CD14-positive monocyte (primary cell): ENCODE measurements at regions not wholly inside any gene's neighbourhood (a gene's known extent, or its start where the extent isn't known, plus 50 kb on each side); places are given as distances from the start of the nearest gene placed in this dataset.
A peak's percentile ranks its signal among the peaks of the same experiment; 100 is the strongest.

Source experiments
- DNase-seq, 3 donors: peaks; one replicate each; pipeline ENCODE4 v3.0.0-alpha.2; 2011 to 2022
- H2AFZ ChIP-seq: 2 replicates; pipeline ENCODE4 v1.6.0; 2012; ENCODE audit warnings: mild to moderate bottlenecking, low read depth, low read length, inconsistent platforms; ENCODE audit not compliant: insufficient read depth, poor library complexity, severe bottlenecking
- H3K27ac ChIP-seq, 2 donors: 1 replicate in 1 of 2; 2 replicates in 1 of 2; pipeline ENCODE4 v1.5.1; 2012 to 2013; ENCODE audit warnings: low read length in 2 of 2, control low read depth in 1 of 2, inconsistent platforms in 1 of 2, low read depth in 1 of 2, mild to moderate bottlenecking in 1 of 2
- H3K27me3 ChIP-seq, 2 donors: one replicate each; pipeline versions ENCODE4 v1.6.0 to v1.6.1; 2011 to 2013; ENCODE audit warnings: low read length in 2 of 2; ENCODE audit not compliant: control insufficient read depth in 2 of 2, insufficient read depth in 2 of 2
- H3K36me3 ChIP-seq, 2 donors: replicated peaks in 1 of 2; 1 replicate in 1 of 2; 2 replicates in 1 of 2; pipeline versions ENCODE4 v1.5.1 to v1.6.1; 2012 to 2013; ENCODE audit warnings: low read length in 2 of 2, control low read depth in 1 of 2, inconsistent platforms in 1 of 2, mild to moderate bottlenecking in 1 of 2; ENCODE audit not compliant: insufficient read depth in 2 of 2, control insufficient read depth in 1 of 2
- H3K4me1 ChIP-seq, 2 donors: 1 replicate in 1 of 2; 2 replicates in 1 of 2; pipeline versions ENCODE4 v1.5.1 to v1.6.1; 2012 to 2013; ENCODE audit warnings: low read length in 2 of 2, control low read depth in 1 of 2, inconsistent platforms in 1 of 2, mild to moderate bottlenecking in 1 of 2, moderate library complexity in 1 of 2; ENCODE audit not compliant: insufficient read depth in 2 of 2, control insufficient read depth in 1 of 2
- H3K4me2 ChIP-seq: replicated peaks from 2 replicates; pipeline ENCODE3; 2012; ENCODE audit warnings: low read length, moderate library complexity, mild to moderate bottlenecking; ENCODE audit not compliant: poor library complexity, severe bottlenecking; ENCODE audit errors: extremely low read depth
- H3K4me3 ChIP-seq, 3 experiments: fragments of 200-600 bp in 1 of 3; sonication (generic) in 1 of 3; replicated peaks in 1 of 3; 1 replicate in 2 of 3; 2 replicates in 1 of 3; pipeline ENCODE4 v1.5.1; 2011 to 2013; ENCODE audit warnings: low read length in 3 of 3, mild to moderate bottlenecking in 3 of 3, control low read depth in 2 of 3, low read depth in 2 of 3, inconsistent platforms in 1 of 3, moderate library complexity in 1 of 3
- H3K79me2 ChIP-seq: 2 replicates; pipeline ENCODE4 v1.6.0; 2012; ENCODE audit warnings: mild to moderate bottlenecking, control low read depth, inconsistent platforms, low read length, moderate library complexity; ENCODE audit not compliant: insufficient read depth
- H3K9ac ChIP-seq: 2 replicates; pipeline ENCODE4 v1.6.0; 2017; ENCODE audit warnings: low read length, mild to moderate bottlenecking; ENCODE audit not compliant: insufficient read depth, poor library complexity, severe bottlenecking
- H3K9me3 ChIP-seq, 2 donors: replicated peaks in 1 of 2; 1 replicate in 1 of 2; 2 replicates in 1 of 2; pipeline versions ENCODE4 v1.5.1 to v1.6.1; 2012 to 2013; ENCODE audit warnings: low read length in 2 of 2, control low read depth in 1 of 2; ENCODE audit not compliant: control insufficient read depth in 1 of 2, insufficient read depth in 1 of 2
- H4K20me1 ChIP-seq: 2 replicates; pipeline ENCODE4 v1.6.0; 2012; ENCODE audit warnings: mild to moderate bottlenecking, low read length, control low read depth, moderate library complexity; ENCODE audit not compliant: insufficient read depth
- H3K27ac Mint-ChIP-seq, 7 donors: one replicate each; pipeline ENCODE4 v1.8.0; 2020; ENCODE audit warnings: mild to moderate bottlenecking in 7 of 7, mixed read lengths in 7 of 7, moderate library complexity in 6 of 7, inconsistent platforms in 2 of 7
- H3K27me3 Mint-ChIP-seq, 3 donors: one replicate each; pipeline ENCODE4 v1.8.0; 2021 to 2022; ENCODE audit warnings: low read depth in 3 of 3, mild to moderate bottlenecking in 3 of 3, mixed read lengths in 3 of 3, moderate library complexity in 3 of 3, inconsistent platforms in 1 of 3
- H3K36me3 Mint-ChIP-seq, 2 donors: one replicate each; pipeline ENCODE4 v1.8.0; 2020; ENCODE audit warnings: mixed read lengths in 2 of 2, inconsistent platforms in 1 of 2, mild to moderate bottlenecking in 1 of 2
- H3K4me1 Mint-ChIP-seq: one replicate; pipeline ENCODE4 v1.8.0; 2020; ENCODE audit warnings: mild to moderate bottlenecking, mixed read lengths
- H3K4me3 Mint-ChIP-seq, 2 donors: one replicate each; pipeline ENCODE4 v1.8.0; 2020; ENCODE audit warnings: mild to moderate bottlenecking in 2 of 2, mixed read lengths in 2 of 2, moderate library complexity in 1 of 2
- H3K9me3 Mint-ChIP-seq, 7 donors: one replicate each; pipeline ENCODE4 v1.8.0; 2020 to 2022; ENCODE audit warnings: mixed read lengths in 7 of 7, mild to moderate bottlenecking in 6 of 7, moderate library complexity in 6 of 7, inconsistent platforms in 2 of 7
- CTCF ChIP-seq: fragments of 200-600 bp; IDR thresholded peaks from one replicate; pipeline ENCODE4 v1.8.0; 2022; ENCODE audit warnings: antibody characterized with exemption, mild to moderate bottlenecking
- WGBS: methylation state at CpG from one replicate; pipeline ENCODE4 v1.1.5; 2013; ENCODE audit warnings: missing lambda C conversion rate; ENCODE audit not compliant: insufficient coverage; 5-methylcytosine and 5-hydroxymethylcytosine counted together
- intact Hi-C, 2 donors: fragments of 100-400 bp; cut with micrococcal nuclease; formaldehyde crosslinking; loops; one replicate each; pipeline versions ENCODE4 v1.15.0 to v1.15.1; 2023

DNA sequence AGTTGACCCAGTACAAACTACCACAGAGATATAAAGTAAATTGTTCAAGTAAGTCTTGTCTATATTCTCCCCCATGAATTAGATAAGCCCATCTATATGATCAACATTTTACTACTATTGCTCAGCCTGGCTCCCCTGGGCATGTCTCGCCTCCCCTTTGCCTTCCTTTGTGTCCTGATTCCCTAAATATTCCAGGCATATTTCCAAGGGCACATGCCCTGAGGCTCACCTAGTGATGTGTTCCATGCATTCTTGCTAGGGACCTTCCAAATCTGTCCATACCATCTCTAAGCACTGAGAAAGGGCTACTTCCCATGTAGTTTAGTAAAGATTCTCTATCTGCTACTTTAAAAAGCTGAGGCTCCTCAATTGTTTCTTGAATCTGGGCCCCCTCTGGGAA, 163.1 kb upstream of the ADRA1D start:
- H3K9me3 ChIP-seq, result no peaks in the 10 kb centered on the region
- Mint-ChIP-seq H3K27me3 (peaks cover 0 to 4% (median 1%) of the 10 kb centered on the region in 3 donors), H3K4me1 (peaks cover 40% of the 10 kb centered on the region), H3K27ac (no peak overlapping the region), H3K36me3 (peaks cover 0 to 3% of the 10 kb centered on the region in 2 donors), H3K9me3 (peaks cover 0 to 2% (median 0%) of the 10 kb centered on the region in 7 donors), H3K4me3 (no peak overlapping the region)
- 86% methylated on average over 1 of the region's 1 CpG for WGBS
- intact Hi-C loops, result loop anchor here in 1 of 2 donors (10.0 kb wide), 1 partner anchor 87 kb away; no protein-coding TSS in a partner anchor
- DNase-seq, result no peak
- H3K36me3 ChIP-seq, result no peaks in the 10 kb centered on the region
- H3K27me3 ChIP-seq, result no peaks in the 10 kb centered on the region
- H3K79me2 ChIP-seq, result no peaks in the 10 kb centered on the region
- H3K4me3 ChIP-seq, result no peak overlapping the region
- no peak overlapping the region for H2AFZ ChIP-seq
- no peak overlapping the region for H3K4me2 ChIP-seq
- no peak for TF ChIP-seq CTCF
- peaks cover 33 to 39% of the 10 kb centered on the region in 2 donors for H3K4me1 ChIP-seq
- no peaks in the 10 kb centered on the region for H4K20me1 ChIP-seq
- H3K9ac ChIP-seq, result no peak overlapping the region
- no peak overlapping the region for H3K27ac ChIP-seq

DNA sequence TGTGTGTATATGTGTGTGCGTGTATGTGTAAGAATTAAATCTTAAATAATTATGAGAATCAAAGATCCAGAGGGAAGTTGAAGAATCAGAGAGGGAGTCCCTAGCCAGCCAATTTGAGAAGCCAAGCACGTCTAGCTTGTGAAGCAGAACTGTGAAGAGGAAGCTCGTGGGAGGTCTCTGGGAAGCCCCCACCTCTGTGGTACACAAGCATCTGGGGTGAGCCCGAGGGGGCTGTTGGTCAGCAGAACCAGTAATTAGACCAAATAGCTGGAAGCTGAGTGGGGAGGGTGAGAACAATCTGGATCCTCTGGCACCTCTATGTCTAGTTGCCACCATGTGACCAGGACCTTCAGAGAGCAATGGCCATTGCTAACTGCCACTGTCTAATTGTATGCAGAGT, 162.7 kb upstream of the ADRA1D start:
- H3K36me3 Mint-ChIP-seq, result peaks cover 0 to 3% of the 10 kb centered on the region in 2 donors
- Histone ChIP-seq H3K27me3 (no peaks in the 10 kb centered on the region), H3K79me2 (no peaks in the 10 kb centered on the region), H3K4me1 (peaks cover 32 to 35% of the 10 kb centered on the region in 2 donors), H4K20me1 (no peaks in the 10 kb centered on the region), H3K9me3 (no peaks in the 10 kb centered on the region), H2AFZ (no peak overlapping the region), H3K36me3 (no peaks in the 10 kb centered on the region), H3K9ac (no peak overlapping the region), H3K4me3 (no peak overlapping the region), H3K4me2 (no peak overlapping the region), H3K27ac (no peak overlapping the region)
- peak in 2 of 3 donors; percentile 12 to 27 for DNase-seq
- H3K9me3 Mint-ChIP-seq, result peaks cover 0 to 2% (median 0%) of the 10 kb centered on the region in 7 donors
- no peak for TF ChIP-seq CTCF
- intact Hi-C loops, result loop anchor here in 1 of 2 donors (10.0 kb wide), 1 partner anchor 87 kb away; no protein-coding TSS in a partner anchor
- WGBS, result 44% methylated on average over 4 of the region's 4 CpGs
- peak overlapping the region in 1 of 7 donors; percentile 8 for H3K27ac Mint-ChIP-seq
- peaks cover 0 to 4% (median 1%) of the 10 kb centered on the region in 3 donors for H3K27me3 Mint-ChIP-seq
- peaks cover 40% of the 10 kb centered on the region for H3K4me1 Mint-ChIP-seq
- H3K4me3 Mint-ChIP-seq, result no peak overlapping the region
